ENCODE measurements at regions not wholly inside any gene's neighbourhood (a gene's known extent, or its start where the extent isn't known, plus 50 kb on each side); places are given as distances from the start of the nearest gene placed in this dataset.

GRCh38 chr9:26271495-26272122 lies 593.4 kb upstream of the TUSC1 start:
- no peak for TF ChIP-seq CTCF (tag by site-specific recombination; IDR thresholded peaks at IDR 0.05)
- TF ChIP-seq PRDM6 (tag by site-specific recombination; IDR thresholded peaks at IDR 0.05), result no peak
- no peak for TF ChIP-seq ZBTB11 (tag by site-specific recombination; conservative IDR thresholded peaks at IDR 0.05; ENCODE audit: low read depth)
- no peak for TF ChIP-seq ZNF302 (tag by site-specific recombination; IDR thresholded peaks at IDR 0.05; ENCODE audit: low read depth)
- TF ChIP-seq ZNF211 (tag by site-specific recombination; IDR thresholded peaks at IDR 0.05; ENCODE audit: low read depth), result no peak
- TF ChIP-seq ZSCAN4 (tag by site-specific recombination; IDR thresholded peaks at IDR 0.05), result no peak
- no peak for TF ChIP-seq ZBTB21 (tag by site-specific recombination; IDR thresholded peaks at IDR 0.05)
- no peak for TF ChIP-seq BCL6B (tag by site-specific recombination; IDR thresholded peaks at IDR 0.05)
- no peak for TF ChIP-seq OVOL3 (tag by site-specific recombination; IDR thresholded peaks at IDR 0.05)
- no peak for TF ChIP-seq ZNF449 (tag by site-specific recombination; IDR thresholded peaks at IDR 0.05)
- no peak for TF ChIP-seq GLIS1 (tag by site-specific recombination; IDR thresholded peaks at IDR 0.05)
- TF ChIP-seq ZNF37A (tag by site-specific recombination; IDR thresholded peaks at IDR 0.05), result no peak
- TF ChIP-seq, protein P1, sequence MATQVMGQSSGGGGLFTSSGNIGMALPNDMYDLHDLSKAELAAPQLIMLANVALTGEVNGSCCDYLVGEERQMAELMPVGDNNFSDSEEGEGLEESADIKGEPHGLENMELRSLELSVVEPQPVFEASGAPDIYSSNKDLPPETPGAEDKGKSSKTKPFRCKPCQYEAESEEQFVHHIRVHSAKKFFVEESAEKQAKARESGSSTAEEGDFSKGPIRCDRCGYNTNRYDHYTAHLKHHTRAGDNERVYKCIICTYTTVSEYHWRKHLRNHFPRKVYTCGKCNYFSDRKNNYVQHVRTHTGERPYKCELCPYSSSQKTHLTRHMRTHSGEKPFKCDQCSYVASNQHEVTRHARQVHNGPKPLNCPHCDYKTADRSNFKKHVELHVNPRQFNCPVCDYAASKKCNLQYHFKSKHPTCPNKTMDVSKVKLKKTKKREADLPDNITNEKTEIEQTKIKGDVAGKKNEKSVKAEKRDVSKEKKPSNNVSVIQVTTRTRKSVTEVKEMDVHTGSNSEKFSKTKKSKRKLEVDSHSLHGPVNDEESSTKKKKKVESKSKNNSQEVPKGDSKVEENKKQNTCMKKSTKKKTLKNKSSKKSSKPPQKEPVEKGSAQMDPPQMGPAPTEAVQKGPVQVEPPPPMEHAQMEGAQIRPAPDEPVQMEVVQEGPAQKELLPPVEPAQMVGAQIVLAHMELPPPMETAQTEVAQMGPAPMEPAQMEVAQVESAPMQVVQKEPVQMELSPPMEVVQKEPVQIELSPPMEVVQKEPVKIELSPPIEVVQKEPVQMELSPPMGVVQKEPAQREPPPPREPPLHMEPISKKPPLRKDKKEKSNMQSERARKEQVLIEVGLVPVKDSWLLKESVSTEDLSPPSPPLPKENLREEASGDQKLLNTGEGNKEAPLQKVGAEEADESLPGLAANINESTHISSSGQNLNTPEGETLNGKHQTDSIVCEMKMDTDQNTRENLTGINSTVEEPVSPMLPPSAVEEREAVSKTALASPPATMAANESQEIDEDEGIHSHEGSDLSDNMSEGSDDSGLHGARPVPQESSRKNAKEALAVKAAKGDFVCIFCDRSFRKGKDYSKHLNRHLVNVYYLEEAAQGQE (tag by site-specific recombination; IDR thresholded peaks at IDR 0.05), result no peak
- no peak for TF ChIP-seq HOXC10 (CRISPR knock-in tag; IDR thresholded peaks at IDR 0.05)

Data from HEK293 (cell line).